ENCODE measurements at regions not wholly inside any gene's neighbourhood (a gene's known extent, or its start where the extent isn't known, plus 50 kb on each side); places are given as distances from the start of the nearest gene placed in this dataset.
A peak's percentile ranks its signal among the peaks of the same experiment; 100 is the strongest.

DNA sequence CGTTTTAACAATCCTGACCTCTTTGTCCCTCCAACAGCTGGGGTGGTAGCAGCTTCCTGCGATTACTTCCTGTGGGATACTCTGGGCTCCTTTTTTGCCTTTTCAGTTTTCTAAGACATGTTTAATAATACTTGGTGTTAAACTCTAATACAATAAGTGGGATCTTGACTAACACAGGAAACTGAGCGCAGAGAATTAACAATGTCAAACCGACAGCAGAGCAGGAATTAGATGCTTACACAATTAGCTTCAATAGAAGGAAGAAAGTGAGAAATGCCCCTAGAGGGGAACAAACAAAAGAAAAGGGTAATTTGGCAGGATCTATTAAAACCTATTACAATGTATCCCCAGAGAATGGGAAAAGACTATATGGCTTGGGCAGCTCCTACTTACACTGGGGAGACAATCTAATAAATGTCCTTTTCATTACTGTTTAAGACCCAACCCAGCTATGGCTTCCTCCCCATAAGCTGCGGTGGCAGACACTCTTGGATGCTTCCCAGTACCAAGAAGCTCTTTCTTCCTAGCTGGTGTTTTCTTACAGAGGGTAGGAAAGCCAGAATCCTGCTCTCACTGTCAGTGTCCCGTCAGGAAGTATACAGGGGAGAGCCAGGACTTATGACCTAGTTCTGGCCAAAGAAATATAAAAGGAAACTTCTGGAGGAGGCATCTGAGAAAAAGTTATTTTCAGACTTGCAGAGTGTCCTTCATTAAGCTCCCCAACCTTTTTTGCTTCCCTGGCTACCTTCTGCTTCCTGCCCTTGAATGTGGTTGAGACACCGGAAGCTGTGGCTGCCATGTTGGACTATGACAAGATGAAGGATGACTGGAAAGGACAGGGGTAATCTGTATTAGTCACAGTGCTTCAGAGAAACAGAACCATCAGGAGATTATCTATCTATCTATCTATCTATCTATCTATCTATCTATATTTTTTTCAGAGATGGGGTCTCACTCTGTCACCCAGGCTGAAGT lies 194.1 kb upstream of the KBTBD8 start:
- no peak overlapping the region for H3K4me3 ChIP-seq (ENCODE audit: low read depth, low read length)
- TF ChIP-seq, protein P1, sequence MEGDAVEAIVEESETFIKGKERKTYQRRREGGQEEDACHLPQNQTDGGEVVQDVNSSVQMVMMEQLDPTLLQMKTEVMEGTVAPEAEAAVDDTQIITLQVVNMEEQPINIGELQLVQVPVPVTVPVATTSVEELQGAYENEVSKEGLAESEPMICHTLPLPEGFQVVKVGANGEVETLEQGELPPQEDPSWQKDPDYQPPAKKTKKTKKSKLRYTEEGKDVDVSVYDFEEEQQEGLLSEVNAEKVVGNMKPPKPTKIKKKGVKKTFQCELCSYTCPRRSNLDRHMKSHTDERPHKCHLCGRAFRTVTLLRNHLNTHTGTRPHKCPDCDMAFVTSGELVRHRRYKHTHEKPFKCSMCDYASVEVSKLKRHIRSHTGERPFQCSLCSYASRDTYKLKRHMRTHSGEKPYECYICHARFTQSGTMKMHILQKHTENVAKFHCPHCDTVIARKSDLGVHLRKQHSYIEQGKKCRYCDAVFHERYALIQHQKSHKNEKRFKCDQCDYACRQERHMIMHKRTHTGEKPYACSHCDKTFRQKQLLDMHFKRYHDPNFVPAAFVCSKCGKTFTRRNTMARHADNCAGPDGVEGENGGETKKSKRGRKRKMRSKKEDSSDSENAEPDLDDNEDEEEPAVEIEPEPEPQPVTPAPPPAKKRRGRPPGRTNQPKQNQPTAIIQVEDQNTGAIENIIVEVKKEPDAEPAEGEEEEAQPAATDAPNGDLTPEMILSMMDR (IDR thresholded peaks at IDR 0.05; ENCODE audit: insufficient read depth, low read depth, low read length, missing control alignments), result no peak
- DNase-seq (ENCODE audit: low read depth), result peak; percentile 5

DNA sequence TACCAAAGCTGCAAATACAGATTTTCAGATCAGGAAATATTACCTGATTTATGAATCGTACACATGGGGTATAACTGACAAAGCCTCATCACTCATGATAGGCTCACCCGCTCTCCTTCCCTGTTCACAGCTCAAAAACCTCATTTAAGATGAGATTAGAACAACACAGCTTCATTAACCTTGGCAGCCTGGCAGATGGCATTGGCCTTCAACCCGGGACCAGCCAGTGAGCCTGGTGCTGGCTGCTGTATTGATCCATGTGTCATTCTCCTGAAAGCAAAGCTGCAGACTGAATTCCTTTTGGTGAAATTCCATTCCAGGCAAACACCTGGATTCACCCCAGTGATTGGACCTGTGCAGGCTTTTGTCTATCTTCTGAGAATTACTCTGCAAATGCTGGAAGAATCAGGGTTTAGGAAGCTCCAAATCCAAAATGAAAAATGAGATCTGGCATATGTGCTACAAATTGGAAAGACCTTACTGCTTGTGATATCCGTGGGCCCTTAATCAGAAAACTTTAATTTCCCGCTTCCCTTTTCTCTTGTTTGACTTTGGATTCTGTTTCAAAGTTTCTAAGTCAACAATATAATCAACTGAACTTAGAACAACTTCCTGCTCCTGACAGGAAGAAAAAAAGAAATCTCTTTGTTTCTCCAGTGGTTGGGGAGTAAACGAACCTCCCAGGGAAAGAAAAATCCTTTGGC lies 189.1 kb upstream of the KBTBD8 start:
- no peak overlapping the region for H3K4me3 ChIP-seq (ENCODE audit: low read depth, low read length)
- DNase-seq (ENCODE audit: low read depth), result no peak
- TF ChIP-seq, protein P1 (IDR thresholded peaks at IDR 0.05; ENCODE audit: insufficient read depth, low read depth, low read length, missing control alignments), result no peak

DNA sequence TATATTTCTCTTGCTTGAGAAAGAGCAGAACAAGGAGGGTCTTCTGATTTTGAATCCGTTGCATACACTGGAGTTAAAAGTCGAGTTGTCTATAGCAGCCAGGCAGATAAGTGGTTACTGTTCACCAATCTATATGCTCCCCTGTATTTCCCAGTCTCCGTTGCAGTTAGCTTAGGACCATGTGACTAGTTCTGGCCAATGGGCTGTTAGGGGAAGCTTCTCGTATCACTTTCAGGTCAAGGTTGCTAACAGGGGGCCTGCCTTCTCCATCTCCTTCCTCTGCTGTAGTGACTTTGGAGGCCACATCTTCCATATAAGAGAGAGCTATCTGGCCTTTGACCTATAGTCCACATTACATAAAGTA lies 188.5 kb upstream of the KBTBD8 start:
- no peak overlapping the region for H3K4me3 ChIP-seq (ENCODE audit: low read depth, low read length)
- TF ChIP-seq, protein P1 (IDR thresholded peaks at IDR 0.05; ENCODE audit: insufficient read depth, low read depth, low read length, missing control alignments), result no peak
- peak; percentile 15 for DNase-seq (ENCODE audit: low read depth)

DNA sequence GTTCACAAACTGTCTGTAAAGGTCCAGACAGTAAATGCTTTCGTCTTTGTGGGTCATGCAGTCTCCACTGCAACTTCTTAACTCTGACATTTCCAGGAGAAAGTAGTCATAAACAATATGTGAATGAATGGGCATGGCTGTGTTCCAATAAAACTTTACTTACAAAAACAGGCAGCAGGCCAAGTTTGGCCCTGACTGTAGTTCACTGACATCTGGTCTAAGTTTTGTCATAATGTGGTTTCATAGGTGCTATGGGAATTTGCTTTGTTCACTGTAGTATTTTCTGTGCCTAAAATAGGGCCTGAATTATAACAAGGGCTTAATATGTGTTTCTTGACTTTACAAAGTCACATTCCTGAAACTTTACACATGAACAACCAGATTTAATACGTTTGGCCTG lies 186.0 kb upstream of the KBTBD8 start:
- peak; percentile 23 for DNase-seq (ENCODE audit: low read depth)
- H3K4me3 ChIP-seq (ENCODE audit: low read depth, low read length), result no peak overlapping the region
- TF ChIP-seq, protein P1 (IDR thresholded peaks at IDR 0.05; ENCODE audit: insufficient read depth, low read depth, low read length, missing control alignments), result no peak

DNA sequence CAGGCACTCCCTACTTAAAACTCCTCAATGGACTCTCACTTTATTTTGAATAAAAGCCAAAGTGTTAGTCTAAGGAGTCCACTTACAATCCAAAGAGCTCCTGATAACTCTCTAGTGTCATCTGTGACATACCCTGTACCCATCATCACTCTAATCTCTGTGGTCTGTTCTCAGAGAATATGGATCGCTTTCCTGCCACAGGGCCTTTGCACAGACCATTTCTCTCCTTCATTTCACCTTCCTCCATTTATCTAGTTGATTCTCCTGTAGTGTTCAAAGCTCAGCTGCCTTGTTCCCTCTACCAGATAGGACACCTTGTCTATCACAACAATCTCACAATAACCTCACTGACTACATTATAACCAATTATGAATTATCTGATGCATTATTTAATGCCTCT lies 185.4 kb upstream of the KBTBD8 start:
- TF ChIP-seq, protein P1 (IDR thresholded peaks at IDR 0.05; ENCODE audit: insufficient read depth, low read depth, low read length, missing control alignments), result no peak
- no peak overlapping the region for H3K4me3 ChIP-seq (ENCODE audit: low read depth, low read length)
- no peak for DNase-seq (ENCODE audit: low read depth)

DNA sequence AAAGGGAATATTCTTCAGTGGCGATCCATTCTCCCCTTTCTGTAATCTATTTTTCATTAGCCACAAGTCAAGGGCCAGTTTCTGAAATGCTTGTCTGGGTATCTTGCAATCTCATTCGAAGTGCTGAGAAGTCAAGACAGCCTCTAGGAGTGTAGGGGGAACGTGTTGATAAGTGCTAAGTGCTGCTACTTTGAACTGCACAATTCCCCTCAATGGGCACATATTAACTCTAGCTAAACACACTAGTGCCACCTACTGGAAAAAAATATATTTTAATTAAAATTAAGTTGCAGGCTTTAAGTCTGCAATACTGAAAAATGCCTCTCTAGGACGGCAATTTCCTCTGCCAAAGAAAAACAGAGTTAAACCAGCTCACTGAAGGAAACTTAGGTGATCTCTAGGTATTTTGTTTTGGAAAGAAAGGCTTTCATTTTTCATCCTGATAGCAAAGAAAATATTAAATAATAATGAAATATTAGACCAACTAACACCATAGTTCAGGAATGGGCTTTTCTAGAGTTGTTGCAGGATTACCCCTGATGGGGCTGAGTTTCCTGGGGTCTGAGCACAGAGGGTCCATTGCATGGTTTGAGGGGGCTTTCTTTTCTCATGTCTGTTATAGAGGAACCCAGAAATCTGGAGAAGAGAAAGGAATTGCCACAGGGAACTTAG lies 181.9 kb upstream of the KBTBD8 start:
- H3K4me3 ChIP-seq (ENCODE audit: low read depth, low read length), result no peak overlapping the region
- TF ChIP-seq, protein P1 (IDR thresholded peaks at IDR 0.05; ENCODE audit: insufficient read depth, low read depth, low read length, missing control alignments), result peak; percentile 25
- DNase-seq (ENCODE audit: low read depth), result peak; percentile 64

Data from GM12865 (cell line).